ENCODE measurements at regions not wholly inside any gene's neighbourhood (a gene's known extent, or its start where the extent isn't known, plus 50 kb on each side); places are given as distances from the start of the nearest gene placed in this dataset.

DNA sequence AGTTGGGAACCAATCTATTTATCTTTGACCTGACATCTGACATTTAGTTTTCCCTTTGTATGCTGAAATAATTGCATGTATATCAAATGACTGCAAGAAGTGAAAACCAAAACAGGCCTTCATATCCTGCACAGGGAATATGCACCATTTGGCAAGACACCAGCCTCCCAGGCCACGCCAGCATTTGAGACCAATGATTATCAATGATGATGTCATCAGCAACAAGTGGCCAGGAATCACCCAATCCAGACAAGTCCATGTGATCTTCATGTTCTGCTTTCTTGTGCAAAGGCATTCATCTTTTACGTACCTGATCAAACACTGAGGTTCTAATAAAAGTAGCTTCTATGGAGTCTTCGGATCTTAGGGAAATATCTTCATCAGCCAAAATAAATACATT lies 107.4 kb upstream of the TENT5A start:
- H3K4me3 ChIP-seq (ENCODE audit: low read depth, low read length, poor library complexity, severe bottlenecking) = no peak overlapping the region
- no peaks in the 10 kb centered on the region for H4K20me1 ChIP-seq (ENCODE audit: insufficient read depth, low read length)
- H3K36me3 ChIP-seq (ENCODE audit: insufficient read depth, low read length) = no peaks in the 10 kb centered on the region
- no peaks in the 10 kb centered on the region for H3K9me3 ChIP-seq (ENCODE audit: low read length)
- intact Hi-C loops (cut with micrococcal nuclease; ENCODE audit: unreplicated experiment) = no loop called here
- H3K4me1 ChIP-seq (ENCODE audit: insufficient read depth, low read length, poor library complexity, severe bottlenecking) = no peaks in the 10 kb centered on the region
- no peak overlapping the region for H2AFZ ChIP-seq (ENCODE audit: low read length)
- no peak overlapping the region for H3K27ac ChIP-seq (ENCODE audit: low read depth, low read length, poor library complexity, severe bottlenecking)
- no peaks in the 10 kb centered on the region for H3K79me2 ChIP-seq (ENCODE audit: insufficient read depth, low read depth, low read length)
- no peak for DNase-seq (ENCODE audit: low spot score)
- H3K4me2 ChIP-seq (ENCODE audit: low read length) = no peak overlapping the region
- no peak for TF ChIP-seq EZH2phosphoT487 (IDR thresholded peaks at IDR 0.05; ENCODE audit: borderline replicate concordance, low read depth, low read length)
- TF ChIP-seq, protein P1, sequence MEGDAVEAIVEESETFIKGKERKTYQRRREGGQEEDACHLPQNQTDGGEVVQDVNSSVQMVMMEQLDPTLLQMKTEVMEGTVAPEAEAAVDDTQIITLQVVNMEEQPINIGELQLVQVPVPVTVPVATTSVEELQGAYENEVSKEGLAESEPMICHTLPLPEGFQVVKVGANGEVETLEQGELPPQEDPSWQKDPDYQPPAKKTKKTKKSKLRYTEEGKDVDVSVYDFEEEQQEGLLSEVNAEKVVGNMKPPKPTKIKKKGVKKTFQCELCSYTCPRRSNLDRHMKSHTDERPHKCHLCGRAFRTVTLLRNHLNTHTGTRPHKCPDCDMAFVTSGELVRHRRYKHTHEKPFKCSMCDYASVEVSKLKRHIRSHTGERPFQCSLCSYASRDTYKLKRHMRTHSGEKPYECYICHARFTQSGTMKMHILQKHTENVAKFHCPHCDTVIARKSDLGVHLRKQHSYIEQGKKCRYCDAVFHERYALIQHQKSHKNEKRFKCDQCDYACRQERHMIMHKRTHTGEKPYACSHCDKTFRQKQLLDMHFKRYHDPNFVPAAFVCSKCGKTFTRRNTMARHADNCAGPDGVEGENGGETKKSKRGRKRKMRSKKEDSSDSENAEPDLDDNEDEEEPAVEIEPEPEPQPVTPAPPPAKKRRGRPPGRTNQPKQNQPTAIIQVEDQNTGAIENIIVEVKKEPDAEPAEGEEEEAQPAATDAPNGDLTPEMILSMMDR (conservative IDR thresholded peaks at IDR 0.05; ENCODE audit: low read length) = no peak
- no TSS peak for BruUV-seq (replicated peaks)
- POLR2A ChIA-PET = no interaction called here
- H3K9me2 ChIP-seq (ENCODE audit: insufficient read depth, low read length) = no peaks in the 10 kb centered on the region
- CTCF ChIA-PET (ENCODE audit: unreplicated experiment) = no interaction called here

DNA sequence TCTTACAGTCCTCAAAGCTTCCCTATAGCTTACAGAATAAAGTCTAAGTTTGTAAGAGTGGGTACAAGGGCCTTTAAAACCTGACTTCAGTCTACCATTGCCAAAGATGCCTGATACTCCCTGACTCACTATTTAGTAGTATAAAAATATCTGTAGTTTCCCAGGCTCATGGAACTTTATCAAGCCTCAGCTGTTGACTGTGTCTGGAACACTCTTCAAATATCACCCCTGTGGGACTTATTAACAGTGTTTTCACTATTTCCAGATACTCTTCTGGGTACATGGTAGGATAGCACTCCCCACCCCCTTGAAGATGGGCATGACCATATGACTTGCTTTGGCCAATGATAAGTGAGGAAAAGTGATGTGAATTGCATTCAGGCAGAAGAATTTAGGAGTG lies 105.3 kb upstream of the TENT5A start:
- H2AFZ ChIP-seq (ENCODE audit: low read length) = no peak overlapping the region
- BruUV-seq (replicated peaks) = no TSS peak
- H4K20me1 ChIP-seq (ENCODE audit: insufficient read depth, low read length) = no peaks in the 10 kb centered on the region
- H3K36me3 ChIP-seq (ENCODE audit: insufficient read depth, low read length) = no peaks in the 10 kb centered on the region
- ChIA-PET CTCF (ENCODE audit: unreplicated experiment) (no interaction called here), POLR2A (interaction anchor here (0.9 kb wide), 1 partner anchor 39 kb away, joined by 3 read pairs; no protein-coding TSS in a partner anchor)
- H3K4me2 ChIP-seq (ENCODE audit: low read length) = no peak overlapping the region
- H3K9me3 ChIP-seq (ENCODE audit: low read length) = no peaks in the 10 kb centered on the region
- no peaks in the 10 kb centered on the region for H3K9me2 ChIP-seq (ENCODE audit: insufficient read depth, low read length)
- no peak for DNase-seq (ENCODE audit: low spot score)
- no peak overlapping the region for H3K4me3 ChIP-seq (ENCODE audit: low read depth, low read length, poor library complexity, severe bottlenecking)
- intact Hi-C loops (cut with micrococcal nuclease; ENCODE audit: unreplicated experiment) = no loop called here
- no peaks in the 10 kb centered on the region for H3K4me1 ChIP-seq (ENCODE audit: insufficient read depth, low read length, poor library complexity, severe bottlenecking)
- no peaks in the 10 kb centered on the region for H3K79me2 ChIP-seq (ENCODE audit: insufficient read depth, low read depth, low read length)
- TF ChIP-seq, protein P1 (conservative IDR thresholded peaks at IDR 0.05; ENCODE audit: low read length) = no peak
- no peak for TF ChIP-seq EZH2phosphoT487 (IDR thresholded peaks at IDR 0.05; ENCODE audit: borderline replicate concordance, low read depth, low read length)
- H3K27ac ChIP-seq (ENCODE audit: low read depth, low read length, poor library complexity, severe bottlenecking) = no peak overlapping the region

DNA sequence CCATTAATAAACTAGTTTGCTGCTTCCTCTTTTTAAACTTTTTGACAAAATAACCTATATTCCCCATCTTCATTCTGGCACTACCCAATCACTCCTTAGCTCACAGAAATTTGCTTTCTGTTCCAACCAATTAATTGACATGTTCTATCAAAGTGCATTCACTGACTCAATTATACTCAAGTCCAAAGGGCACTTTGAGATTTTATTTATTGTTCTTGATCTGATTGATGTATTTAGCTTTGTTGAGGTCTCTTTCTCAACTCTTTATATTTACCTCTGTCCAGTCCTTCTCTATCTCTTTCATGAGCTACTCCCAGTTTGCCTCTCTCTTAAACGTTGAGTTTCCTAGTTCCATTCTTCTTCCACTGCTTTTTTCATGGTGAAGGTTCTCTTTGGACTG lies 104.4 kb upstream of the TENT5A start:
- intact Hi-C loops (cut with micrococcal nuclease; ENCODE audit: unreplicated experiment) = no loop called here
- TF ChIP-seq, protein P1 (conservative IDR thresholded peaks at IDR 0.05; ENCODE audit: low read length) = no peak
- no peak for TF ChIP-seq EZH2phosphoT487 (IDR thresholded peaks at IDR 0.05; ENCODE audit: borderline replicate concordance, low read depth, low read length)
- Histone ChIP-seq H3K4me1 (ENCODE audit: insufficient read depth, low read length, poor library complexity, severe bottlenecking) (no peaks in the 10 kb centered on the region), H3K79me2 (ENCODE audit: insufficient read depth, low read depth, low read length) (no peaks in the 10 kb centered on the region), H3K9me2 (ENCODE audit: insufficient read depth, low read length) (no peaks in the 10 kb centered on the region), H4K20me1 (ENCODE audit: insufficient read depth, low read length) (no peaks in the 10 kb centered on the region), H3K4me3 (ENCODE audit: low read depth, low read length, poor library complexity, severe bottlenecking) (no peak overlapping the region), H3K9me3 (ENCODE audit: low read length) (no peaks in the 10 kb centered on the region), H3K27ac (ENCODE audit: low read depth, low read length, poor library complexity, severe bottlenecking) (no peak overlapping the region), H3K36me3 (ENCODE audit: insufficient read depth, low read length) (no peaks in the 10 kb centered on the region), H3K4me2 (ENCODE audit: low read length) (no peak overlapping the region), H2AFZ (ENCODE audit: low read length) (no peak overlapping the region)
- DNase-seq (ENCODE audit: low spot score) = no peak
- no TSS peak for BruUV-seq (replicated peaks)
- CTCF ChIA-PET (ENCODE audit: unreplicated experiment) = no interaction called here
- POLR2A ChIA-PET = interaction anchor here (1.1 kb wide), 2 partner anchors 8 to 94 kb away, joined by 3 read pairs; no protein-coding TSS in a partner anchor

Data from OCI-LY7 (cell line).